ENCODE measurements at regions not wholly inside any gene's neighbourhood (a gene's known extent, or its start where the extent isn't known, plus 50 kb on each side); places are given as distances from the start of the nearest gene placed in this dataset.
"Not testable (repeated sequence)": the region's sequence is repeated elsewhere in the genome, so short reads cannot be mapped to it uniquely, and the experiment has no call there.

DNA sequence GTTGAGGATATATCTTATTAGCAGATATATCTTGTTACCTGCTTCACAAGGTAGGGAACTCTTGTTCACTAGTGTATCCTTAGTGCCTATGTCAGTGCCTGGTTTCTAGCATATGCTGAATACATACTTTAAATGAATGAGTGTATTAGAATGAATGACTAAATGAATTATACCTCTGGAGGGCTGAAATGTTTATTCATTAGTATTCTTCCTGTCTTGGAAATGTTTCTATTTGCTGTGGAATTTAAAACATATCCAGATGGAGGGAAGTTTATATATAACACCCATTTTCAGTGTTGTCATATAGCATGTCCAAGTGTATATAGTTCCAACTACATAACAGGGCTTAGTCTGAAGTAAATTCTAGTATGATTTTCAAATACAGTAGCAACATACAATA, 581.5 kb downstream of the TBL1XR1 start:
- no peak for DNase-seq

DNA sequence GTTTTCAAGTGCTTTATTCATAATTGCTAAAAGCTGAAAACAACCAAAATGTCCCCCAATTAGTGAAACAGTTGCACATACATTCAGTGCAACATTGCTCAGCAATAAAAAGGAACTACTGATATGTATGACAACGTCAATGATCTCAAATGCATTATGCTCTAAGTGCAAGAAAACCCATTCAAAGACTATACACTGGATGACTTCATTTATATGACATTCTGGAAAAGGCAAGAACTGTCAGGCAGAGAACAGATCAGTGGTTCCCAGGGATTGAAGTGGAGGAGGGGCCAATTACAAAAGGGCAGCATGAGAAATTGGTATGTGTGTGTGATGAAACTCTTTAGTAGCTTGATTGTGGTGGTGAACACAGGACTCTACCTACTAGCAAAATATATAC, 585.6 kb downstream of the TBL1XR1 start:
- DNase-seq = no peak

GRCh38 chr3:176609361-176609760, 587.9 kb downstream of the TBL1XR1 start:
- DNase-seq = no peak

GRCh38 chr3:176605553-176605952, 591.7 kb downstream of the TBL1XR1 start:
- not testable (repeated sequence) for DNase-seq

DNA sequence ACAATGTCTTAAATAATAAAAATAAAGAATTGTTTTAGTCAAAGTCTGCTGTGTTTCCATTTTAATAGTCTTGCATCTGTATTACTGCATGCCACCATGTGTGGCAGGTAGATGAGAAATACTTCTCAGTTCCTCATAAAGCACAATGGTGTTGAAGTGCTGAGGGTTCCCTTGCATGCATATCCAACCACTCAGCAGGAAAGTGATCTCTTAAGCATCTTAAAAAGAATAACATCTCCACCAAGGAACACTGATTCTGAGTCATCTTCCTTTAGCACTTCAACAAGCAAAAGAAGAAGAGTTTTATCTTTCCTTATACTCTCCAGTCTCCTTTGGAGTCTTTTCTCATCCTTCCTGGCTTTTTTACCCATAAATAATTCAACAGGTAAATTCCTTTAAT, 602.0 kb downstream of the TBL1XR1 start:
- no peak for DNase-seq

GRCh38 chr3:176590722-176591121, 606.6 kb downstream of the TBL1XR1 start:
- DNase-seq = no peak

DNA sequence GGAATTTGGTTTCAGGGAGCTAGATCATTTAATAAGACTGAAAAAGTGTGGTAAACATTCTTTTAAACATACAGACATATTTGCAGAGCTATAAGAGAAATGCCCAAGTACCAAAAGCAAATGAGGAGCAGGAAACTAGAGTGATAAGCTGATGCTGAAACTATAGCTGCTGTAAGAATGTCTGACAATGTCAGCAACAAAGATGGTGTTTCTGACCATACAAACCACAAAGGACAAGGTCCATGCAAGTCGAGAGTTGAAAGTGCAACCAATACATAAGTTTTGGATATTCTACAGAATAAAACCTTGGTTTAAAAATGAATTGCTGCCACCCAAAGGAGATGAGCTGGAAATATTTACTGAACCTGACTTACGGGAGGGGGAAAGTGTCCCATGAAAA, 610.2 kb downstream of the TBL1XR1 start:
- no peak for DNase-seq

DNA sequence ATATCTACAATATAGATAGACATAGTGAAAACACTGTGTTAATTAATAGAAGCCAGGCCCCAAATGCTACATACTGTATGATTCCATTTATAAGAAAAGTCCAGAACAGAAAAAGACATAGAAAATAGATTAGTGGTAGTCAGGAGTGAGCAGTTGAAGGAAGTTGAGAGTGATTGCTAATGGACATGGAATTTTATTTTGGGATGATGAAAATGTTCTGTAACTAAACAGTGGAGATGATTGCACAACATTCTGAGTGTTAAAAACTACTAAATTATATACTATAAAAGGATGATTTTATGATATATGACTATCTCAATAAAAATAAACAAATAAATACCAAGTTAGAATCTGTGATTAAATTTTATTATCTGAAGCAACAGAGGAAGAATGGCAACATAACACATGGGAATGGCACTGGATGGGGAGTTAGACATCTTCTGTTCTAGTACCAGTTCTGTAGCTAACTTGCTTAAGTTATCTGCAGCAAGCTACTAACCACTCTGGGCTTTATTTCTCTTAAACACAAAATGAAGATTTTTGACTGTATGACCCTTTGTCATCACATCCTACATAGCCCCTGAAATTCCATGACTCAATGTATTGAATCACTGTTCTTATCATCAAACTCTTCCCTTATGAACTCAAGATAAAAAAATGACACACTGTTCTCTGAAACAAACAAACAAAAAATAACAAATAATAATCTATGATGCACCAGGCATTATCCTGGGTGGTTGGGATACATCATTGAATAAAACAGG, 612.7 kb downstream of the TBL1XR1 start:
- DNase-seq = no peak

- DNase-seq = no peak
Observed at GRCh38 chr3:176583956-176584355, 613.3 kb downstream of the TBL1XR1 start.

GRCh38 chr3:176581589-176581988, 615.7 kb downstream of the TBL1XR1 start:
- DNase-seq = no peak

GRCh38 chr3:176579711-176580185, 617.5 kb downstream of the TBL1XR1 start:
- DNase-seq = no peak

DNA sequence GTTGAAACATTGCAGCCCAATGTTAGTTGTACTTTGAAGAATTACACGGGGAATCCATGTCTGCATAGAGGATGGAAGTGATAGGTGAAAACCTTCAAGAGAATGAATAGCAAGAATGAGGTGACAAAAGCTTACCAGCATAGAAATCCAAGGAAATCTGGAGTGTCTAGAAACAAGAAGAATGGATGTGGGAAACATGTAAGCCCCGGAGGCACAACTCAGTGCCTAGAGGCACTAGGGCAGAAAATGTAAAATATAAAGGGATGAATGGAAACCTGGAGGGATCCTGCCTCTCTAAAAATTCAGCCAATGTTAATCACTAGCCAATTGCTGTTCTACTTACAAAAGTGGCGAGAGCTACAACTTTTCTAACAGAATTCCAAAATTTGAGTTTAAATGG, 619.0 kb downstream of the TBL1XR1 start:
- DNase-seq = no peak

- DNase-seq = no peak
Observed at GRCh38 chr3:176577447-176577846, 619.8 kb downstream of the TBL1XR1 start.

DNA sequence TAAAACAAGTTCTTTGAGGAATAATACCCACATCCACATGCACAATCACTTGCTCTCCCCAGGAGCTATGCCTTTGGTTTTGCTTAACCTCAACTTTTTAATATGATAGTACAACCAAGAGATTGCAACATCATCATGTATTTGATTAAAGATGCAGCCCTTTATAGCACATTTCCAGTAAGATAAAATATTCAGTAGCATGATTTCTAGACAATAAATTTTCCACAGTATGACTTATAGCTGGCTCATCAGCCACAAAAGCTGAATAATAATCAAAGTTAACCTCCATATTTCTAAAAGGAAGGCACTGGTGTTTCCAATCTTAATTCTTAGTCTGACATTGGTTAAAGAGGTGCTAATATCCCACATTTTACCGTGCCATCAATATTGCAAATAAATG, 622.5 kb downstream of the TBL1XR1 start:
- DNase-seq = no peak

GRCh38 chr3:176571926-176572325, 625.4 kb downstream of the TBL1XR1 start:
- DNase-seq = no peak

DNA sequence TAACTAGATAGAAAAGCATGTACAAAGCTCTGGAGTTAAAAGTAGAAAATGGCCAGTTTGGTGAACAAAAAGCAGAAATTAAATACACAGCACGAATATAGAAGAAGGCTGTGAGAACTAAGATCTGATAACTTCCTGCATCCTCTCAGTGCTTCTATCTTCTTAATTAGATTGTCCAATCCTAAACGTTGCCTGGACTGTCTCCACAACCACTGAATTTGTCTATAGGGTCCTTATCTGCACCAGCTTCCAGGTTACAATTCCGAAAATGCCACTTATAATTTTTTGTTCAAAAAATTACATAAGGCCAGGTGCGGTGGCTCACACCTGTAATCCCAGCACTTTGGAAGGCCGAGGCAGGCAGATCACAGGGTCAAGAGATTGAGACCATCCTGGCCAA, 626.3 kb downstream of the TBL1XR1 start:
- no peak for DNase-seq

DNA sequence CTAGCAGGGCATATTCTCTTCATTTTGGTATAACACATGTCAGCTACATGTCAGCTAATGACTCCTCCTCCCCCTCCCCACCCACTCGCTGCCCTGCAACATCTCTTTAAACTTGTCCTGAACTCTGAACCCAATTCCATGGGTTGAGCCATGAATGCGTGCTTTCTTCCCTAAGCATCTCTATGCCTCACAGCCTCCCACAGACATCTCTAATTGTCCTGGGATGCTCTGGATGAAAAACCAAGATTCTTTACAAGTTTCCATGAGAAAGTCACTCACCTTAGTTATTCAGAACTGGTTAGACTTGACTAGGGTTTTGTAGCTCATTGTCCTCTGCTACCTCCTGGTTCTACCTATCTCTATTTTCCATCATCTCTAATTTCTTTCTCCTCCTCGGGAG, 629.1 kb downstream of the TBL1XR1 start:
- no peak for DNase-seq

- no peak for DNase-seq
Observed at GRCh38 chr3:176566757-176567156, 630.5 kb downstream of the TBL1XR1 start.

- no peak for DNase-seq
Observed at GRCh38 chr3:176562331-176562730, 635.0 kb downstream of the TBL1XR1 start.

GRCh38 chr3:176561826-176562225, 635.5 kb downstream of the TBL1XR1 start:
- DNase-seq = no peak

- DNase-seq = no peak
Observed at GRCh38 chr3:176554791-176555654, 642.3 kb downstream of the TBL1XR1 start.

- no peak for DNase-seq
Observed at GRCh38 chr3:176554264-176554663, 643.0 kb downstream of the TBL1XR1 start.

- no peak for DNase-seq
Observed at GRCh38 chr3:176526942-176527341, 670.3 kb downstream of the TBL1XR1 start.

- peak; percentile 20 for DNase-seq
Observed at GRCh38 chr3:176526225-176526624, 671.1 kb downstream of the TBL1XR1 start.

All from NCI-H1048 (cell line).